Superior temporal gyrus (tissue), 1 donor: ENCODE measurements at regions not wholly inside any gene's neighbourhood (a gene's known extent, or its start where the extent isn't known, plus 50 kb on each side); places are given as distances from the start of the nearest gene placed in this dataset.
"Not testable (repeated sequence)": the region's sequence is repeated elsewhere in the genome, so short reads cannot be mapped to it uniquely, and the experiment has no call there.

Experiments used
- DNase-seq: peaks from one replicate; pipeline ENCODE4 v3.0.0-alpha.2; 2016; ENCODE audit errors: extremely low spot score

- DNase-seq = no peak
Measured at GRCh38 chr2:184192649-184193048, 405.7 kb upstream of the ZNF804A start.

GRCh38 chr2:184197413-184197812, 400.9 kb upstream of the ZNF804A start:
- no peak for DNase-seq

- DNase-seq = not testable (repeated sequence)
Measured at GRCh38 chr2:184198791-184199190, 399.5 kb upstream of the ZNF804A start.

- DNase-seq = no peak
Measured at GRCh38 chr2:184199274-184199673, 399.1 kb upstream of the ZNF804A start.

GRCh38 chr2:184201246-184201645, 397.1 kb upstream of the ZNF804A start:
- DNase-seq = no peak

GRCh38 chr2:184203661-184204060, 394.7 kb upstream of the ZNF804A start:
- DNase-seq = no peak

- no peak for DNase-seq
Measured at GRCh38 chr2:184205048-184205596, 393.2 kb upstream of the ZNF804A start.

GRCh38 chr2:184206045-184206444, 392.3 kb upstream of the ZNF804A start:
- DNase-seq = no peak

- DNase-seq = no peak
Measured at GRCh38 chr2:184210329-184210728, 388.0 kb upstream of the ZNF804A start.

- DNase-seq = no peak
Measured at GRCh38 chr2:184215745-184216144, 382.6 kb upstream of the ZNF804A start.

GRCh38 chr2:184256611-184257010, 341.7 kb upstream of the ZNF804A start:
- DNase-seq = no peak

- no peak for DNase-seq
Measured at GRCh38 chr2:184261331-184261730, 337.0 kb upstream of the ZNF804A start.

- DNase-seq = no peak
Measured at GRCh38 chr2:184261818-184262217, 336.5 kb upstream of the ZNF804A start.

- DNase-seq = no peak
Measured at GRCh38 chr2:184268900-184269477, 329.3 kb upstream of the ZNF804A start.

- DNase-seq = no peak
Measured at GRCh38 chr2:184270660-184271059, 327.7 kb upstream of the ZNF804A start.

- DNase-seq = no peak
Measured at GRCh38 chr2:184272056-184272455, 326.3 kb upstream of the ZNF804A start.

GRCh38 chr2:184294831-184295230, 303.5 kb upstream of the ZNF804A start:
- no peak for DNase-seq

- DNase-seq = no peak
Measured at GRCh38 chr2:184297085-184297484, 301.2 kb upstream of the ZNF804A start.

GRCh38 chr2:184302506-184302905, 295.8 kb upstream of the ZNF804A start:
- no peak for DNase-seq

GRCh38 chr2:184304006-184304405, 294.3 kb upstream of the ZNF804A start:
- no peak for DNase-seq

GRCh38 chr2:184305105-184305504, 293.2 kb upstream of the ZNF804A start:
- DNase-seq = no peak

- no peak for DNase-seq
Measured at GRCh38 chr2:184308706-184309105, 289.6 kb upstream of the ZNF804A start.

GRCh38 chr2:184312970-184313369, 285.4 kb upstream of the ZNF804A start:
- DNase-seq = no peak

GRCh38 chr2:184314829-184315228, 283.5 kb upstream of the ZNF804A start:
- DNase-seq = no peak
